Activated T-helper 2 cell treated with anti-CD3 and anti-CD28 coated beads, Interferon-gamma antibody, Interleukin-2, Interleukin-4, amounts not matched to agents 10 μg/mL and 5 μg/mL and 100 μg/mL, durations not matched to agents 14 hours and 24 hours and 36 hours (primary cell): ENCODE measurements at regions not wholly inside any gene's neighbourhood (a gene's known extent, or its start where the extent isn't known, plus 50 kb on each side); places are given as distances from the start of the nearest gene placed in this dataset.

Experiments used
- DNase-seq: peaks from one replicate; pipeline ENCODE4 v3.0.0; 2021; ENCODE audit warnings: low spot score
- H3K27ac Mint-ChIP-seq: one replicate; pipeline ENCODE4 v1.8.0; 2021; ENCODE audit warnings: mixed read lengths
- H3K27me3 Mint-ChIP-seq: one replicate; pipeline ENCODE4 v1.8.0; 2021; ENCODE audit warnings: low read depth, mixed read lengths
- H3K36me3 Mint-ChIP-seq: one replicate; pipeline ENCODE4 v1.8.0; 2021; ENCODE audit warnings: low read depth, mixed read lengths
- H3K4me1 Mint-ChIP-seq: one replicate; pipeline ENCODE4 v1.8.0; 2021; ENCODE audit warnings: low read depth, mixed read lengths
- H3K4me3 Mint-ChIP-seq: one replicate; pipeline ENCODE4 v1.8.0; 2021; ENCODE audit warnings: low read depth, mild to moderate bottlenecking, moderate library complexity, mixed read lengths
- H3K9me3 Mint-ChIP-seq: one replicate; pipeline ENCODE4 v1.8.0; 2021; ENCODE audit warnings: mixed read lengths
- intact Hi-C: fragments of 100-400 bp; cut with micrococcal nuclease; formaldehyde crosslinking; loops from one replicate; pipeline ENCODE4 v1.15.1; 2023

GRCh38 chr1:110283677-110284076 is 55.5 kb upstream of the RBM15 start:
- no peaks in the 10 kb centered on the region for H3K36me3 Mint-ChIP-seq
- no peaks in the 10 kb centered on the region for H3K9me3 Mint-ChIP-seq
- H3K4me3 Mint-ChIP-seq, result no peak overlapping the region
- peaks cover 2% of the 10 kb centered on the region for H3K27me3 Mint-ChIP-seq
- no peak overlapping the region for H3K27ac Mint-ChIP-seq
- H3K4me1 Mint-ChIP-seq, result no peaks in the 10 kb centered on the region
- no peak for DNase-seq
- intact Hi-C loops, result no loop called here

- no peaks in the 10 kb centered on the region for H3K36me3 Mint-ChIP-seq
- intact Hi-C loops, result no loop called here
- no peak overlapping the region for H3K4me3 Mint-ChIP-seq
- no peaks in the 10 kb centered on the region for H3K9me3 Mint-ChIP-seq
- DNase-seq, result no peak
- H3K4me1 Mint-ChIP-seq, result no peaks in the 10 kb centered on the region
- no peaks in the 10 kb centered on the region for H3K27me3 Mint-ChIP-seq
- H3K27ac Mint-ChIP-seq, result no peak overlapping the region
Observed at GRCh38 chr1:110285316-110285715, 53.9 kb upstream of the RBM15 start.

GRCh38 chr1:110286564-110286963 is 52.6 kb upstream of the RBM15 start:
- Mint-ChIP-seq H3K36me3 (no peaks in the 10 kb centered on the region), H3K9me3 (no peaks in the 10 kb centered on the region), H3K4me1 (no peaks in the 10 kb centered on the region), H3K27ac (no peak overlapping the region), H3K4me3 (no peak overlapping the region), H3K27me3 (no peaks in the 10 kb centered on the region)
- no peak for DNase-seq
- intact Hi-C loops, result no loop called here

GRCh38 chr1:110288111-110288510 is 51.1 kb upstream of the RBM15 start:
- H3K27me3 Mint-ChIP-seq, result no peaks in the 10 kb centered on the region
- no peaks in the 10 kb centered on the region for H3K36me3 Mint-ChIP-seq
- no peak overlapping the region for H3K27ac Mint-ChIP-seq
- H3K4me3 Mint-ChIP-seq, result no peak overlapping the region
- intact Hi-C loops, result no loop called here
- DNase-seq, result no peak
- no peaks in the 10 kb centered on the region for H3K4me1 Mint-ChIP-seq
- H3K9me3 Mint-ChIP-seq, result no peaks in the 10 kb centered on the region
